ENCODE measurements at regions not wholly inside any gene's neighbourhood (a gene's known extent, or its start where the extent isn't known, plus 50 kb on each side); places are given as distances from the start of the nearest gene placed in this dataset.

DNA sequence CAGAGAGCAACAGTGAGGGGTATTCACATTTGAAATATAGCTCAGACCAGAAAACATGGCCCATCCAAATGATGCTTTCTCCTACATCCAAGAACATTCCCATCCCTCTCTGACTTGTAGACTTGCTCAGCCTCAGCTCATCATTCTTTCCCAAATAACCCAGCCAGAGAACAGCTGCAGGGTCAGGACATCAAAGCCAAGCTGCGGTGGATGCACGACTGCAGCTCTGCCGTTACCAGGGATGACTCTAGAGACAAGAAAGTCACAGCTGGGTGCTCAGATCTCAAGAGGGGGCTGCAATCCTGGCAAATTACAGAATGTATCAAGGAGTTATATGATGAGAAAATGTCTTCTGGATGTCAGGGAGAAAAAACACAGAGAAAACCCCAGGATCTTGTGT is 944.3 kb downstream of the NTRK3 start:
- no peak overlapping the region for H3K27ac ChIP-seq
- TF ChIP-seq, protein P1, sequence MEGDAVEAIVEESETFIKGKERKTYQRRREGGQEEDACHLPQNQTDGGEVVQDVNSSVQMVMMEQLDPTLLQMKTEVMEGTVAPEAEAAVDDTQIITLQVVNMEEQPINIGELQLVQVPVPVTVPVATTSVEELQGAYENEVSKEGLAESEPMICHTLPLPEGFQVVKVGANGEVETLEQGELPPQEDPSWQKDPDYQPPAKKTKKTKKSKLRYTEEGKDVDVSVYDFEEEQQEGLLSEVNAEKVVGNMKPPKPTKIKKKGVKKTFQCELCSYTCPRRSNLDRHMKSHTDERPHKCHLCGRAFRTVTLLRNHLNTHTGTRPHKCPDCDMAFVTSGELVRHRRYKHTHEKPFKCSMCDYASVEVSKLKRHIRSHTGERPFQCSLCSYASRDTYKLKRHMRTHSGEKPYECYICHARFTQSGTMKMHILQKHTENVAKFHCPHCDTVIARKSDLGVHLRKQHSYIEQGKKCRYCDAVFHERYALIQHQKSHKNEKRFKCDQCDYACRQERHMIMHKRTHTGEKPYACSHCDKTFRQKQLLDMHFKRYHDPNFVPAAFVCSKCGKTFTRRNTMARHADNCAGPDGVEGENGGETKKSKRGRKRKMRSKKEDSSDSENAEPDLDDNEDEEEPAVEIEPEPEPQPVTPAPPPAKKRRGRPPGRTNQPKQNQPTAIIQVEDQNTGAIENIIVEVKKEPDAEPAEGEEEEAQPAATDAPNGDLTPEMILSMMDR (conservative IDR thresholded peaks at IDR 0.05) = no peak
- TF ChIP-seq ZFX (IDR thresholded peaks at IDR 0.05) = no peak

DNA sequence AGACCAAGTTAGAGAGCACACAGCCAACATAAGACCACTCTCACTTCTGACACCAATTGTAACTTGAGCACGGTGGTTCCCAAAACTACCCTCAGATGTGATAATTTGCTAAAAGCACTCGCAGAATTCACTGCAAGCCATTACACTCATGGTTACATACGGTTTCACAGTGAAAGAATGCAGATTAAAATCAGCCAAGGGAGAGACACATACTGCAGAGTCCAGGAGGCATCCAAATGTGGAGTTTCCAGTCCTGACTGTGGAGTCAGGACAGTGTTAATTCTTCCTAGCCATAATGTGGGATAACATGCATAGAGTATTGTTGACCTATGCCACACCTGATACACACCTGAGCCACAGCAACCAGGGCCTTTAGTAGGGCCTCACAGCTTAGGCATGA is 956.4 kb downstream of the NTRK3 start:
- H3K27ac ChIP-seq = no peak overlapping the region
- TF ChIP-seq, protein P1 (conservative IDR thresholded peaks at IDR 0.05) = no peak
- no peak for TF ChIP-seq ZFX (IDR thresholded peaks at IDR 0.05)

GRCh38 chr15:87294854-87295253 is 961.7 kb downstream of the NTRK3 start:
- no peak overlapping the region for H3K27ac ChIP-seq
- TF ChIP-seq ZFX (IDR thresholded peaks at IDR 0.05) = no peak
- TF ChIP-seq, protein P1 (conservative IDR thresholded peaks at IDR 0.05) = no peak

DNA sequence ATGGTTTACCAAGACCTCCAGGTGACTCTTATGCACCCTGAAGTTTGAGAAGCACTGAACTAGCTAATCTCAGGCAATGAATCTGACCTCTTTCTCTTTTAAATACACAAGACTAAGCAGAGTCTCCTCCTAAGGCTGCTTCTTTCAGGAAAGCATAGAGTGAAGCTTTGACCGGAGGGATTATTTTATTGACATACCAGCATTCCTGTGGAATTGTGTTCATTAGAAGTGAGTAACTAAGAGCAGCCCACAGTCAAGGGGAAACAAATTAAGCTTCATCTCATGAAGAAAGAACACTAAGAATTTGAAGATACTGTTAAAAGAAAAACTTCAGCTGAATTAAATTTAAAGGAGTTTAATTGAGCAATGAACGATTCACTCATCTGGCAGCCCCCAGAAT is 963.5 kb downstream of the NTRK3 start:
- TF ChIP-seq, protein P1 (conservative IDR thresholded peaks at IDR 0.05) = no peak
- no peak for TF ChIP-seq ZFX (IDR thresholded peaks at IDR 0.05)
- H3K27ac ChIP-seq = no peak overlapping the region

- no peak overlapping the region for H3K27ac ChIP-seq
- TF ChIP-seq, protein P1 (conservative IDR thresholded peaks at IDR 0.05) = no peak
- no peak for TF ChIP-seq ZFX (IDR thresholded peaks at IDR 0.05)
Observed at GRCh38 chr15:87287156-87287555, 969.4 kb downstream of the NTRK3 start.

GRCh38 chr15:87269566-87269965 is 987.0 kb downstream of the NTRK3 start:
- TF ChIP-seq, protein P1 (conservative IDR thresholded peaks at IDR 0.05) = no peak
- TF ChIP-seq ZFX (IDR thresholded peaks at IDR 0.05) = no peak
- H3K27ac ChIP-seq = no peak overlapping the region

- TF ChIP-seq ZFX (IDR thresholded peaks at IDR 0.05) = no peak
- TF ChIP-seq, protein P1 (conservative IDR thresholded peaks at IDR 0.05) = no peak
- H3K27ac ChIP-seq = no peak overlapping the region
Observed at GRCh38 chr15:87268675-87269074, 987.9 kb downstream of the NTRK3 start.

Data from C4-2B (cell line).